HK-2 (cell line): ENCODE measurements at regions not wholly inside any gene's neighbourhood (a gene's known extent, or its start where the extent isn't known, plus 50 kb on each side); places are given as distances from the start of the nearest gene placed in this dataset.
"Not testable (repeated sequence)": the region's sequence is repeated elsewhere in the genome, so short reads cannot be mapped to it uniquely, and the experiment has no call there.

Source experiments
- DNase-seq: peaks from one replicate; pipeline ENCODE4 v3.0.0-alpha.2; 2018; ENCODE audit not compliant: unreplicated experiment

- DNase-seq, result no peak
These were observed 592.5 kb upstream of the CLINT1 start for GRCh38 chr5:158451203-158451992.

DNA sequence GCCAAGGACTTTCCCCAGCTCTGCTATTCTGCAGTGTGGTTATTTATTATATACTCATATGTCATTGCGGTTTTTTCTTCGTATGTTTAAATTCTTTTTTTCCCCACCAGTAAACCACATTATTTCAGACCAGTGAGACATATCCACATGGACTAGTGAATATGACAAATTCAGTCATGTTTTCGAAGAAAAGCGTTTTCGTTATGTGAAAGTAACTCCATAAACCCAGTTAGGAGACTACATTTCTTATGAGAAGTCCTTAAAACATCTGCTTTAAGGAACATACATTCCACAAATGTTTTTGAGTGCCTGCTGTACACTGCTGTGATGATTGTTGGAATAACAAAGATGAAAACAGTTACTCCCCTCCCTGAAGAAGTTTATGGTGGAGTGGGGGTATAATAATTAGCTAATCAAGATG, 591.8 kb upstream of the CLINT1 start:
- no peak for DNase-seq

DNA sequence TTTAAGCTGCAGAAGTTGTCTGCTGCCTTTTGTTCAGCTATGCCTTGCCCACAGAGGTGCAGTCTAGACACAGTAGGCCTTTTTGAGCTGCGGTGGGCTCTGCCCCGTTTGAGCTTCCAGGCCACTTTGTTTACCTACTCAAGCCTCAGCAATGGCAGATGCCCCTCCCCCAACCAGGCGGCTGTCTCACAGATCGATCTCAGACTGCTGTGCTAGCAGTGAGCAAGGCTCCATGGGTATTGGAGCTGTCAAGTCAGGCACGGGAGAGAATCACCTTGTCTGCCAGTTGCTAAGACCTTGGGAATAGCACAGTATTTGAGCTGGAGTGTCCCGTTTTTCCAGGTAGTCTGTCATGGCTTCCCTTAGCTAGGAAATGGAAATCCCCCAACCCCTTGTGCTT, 587.8 kb upstream of the CLINT1 start:
- DNase-seq, result not testable (repeated sequence)

GRCh38 chr5:158439204-158439603, 580.3 kb upstream of the CLINT1 start:
- DNase-seq, result not testable (repeated sequence)

DNA sequence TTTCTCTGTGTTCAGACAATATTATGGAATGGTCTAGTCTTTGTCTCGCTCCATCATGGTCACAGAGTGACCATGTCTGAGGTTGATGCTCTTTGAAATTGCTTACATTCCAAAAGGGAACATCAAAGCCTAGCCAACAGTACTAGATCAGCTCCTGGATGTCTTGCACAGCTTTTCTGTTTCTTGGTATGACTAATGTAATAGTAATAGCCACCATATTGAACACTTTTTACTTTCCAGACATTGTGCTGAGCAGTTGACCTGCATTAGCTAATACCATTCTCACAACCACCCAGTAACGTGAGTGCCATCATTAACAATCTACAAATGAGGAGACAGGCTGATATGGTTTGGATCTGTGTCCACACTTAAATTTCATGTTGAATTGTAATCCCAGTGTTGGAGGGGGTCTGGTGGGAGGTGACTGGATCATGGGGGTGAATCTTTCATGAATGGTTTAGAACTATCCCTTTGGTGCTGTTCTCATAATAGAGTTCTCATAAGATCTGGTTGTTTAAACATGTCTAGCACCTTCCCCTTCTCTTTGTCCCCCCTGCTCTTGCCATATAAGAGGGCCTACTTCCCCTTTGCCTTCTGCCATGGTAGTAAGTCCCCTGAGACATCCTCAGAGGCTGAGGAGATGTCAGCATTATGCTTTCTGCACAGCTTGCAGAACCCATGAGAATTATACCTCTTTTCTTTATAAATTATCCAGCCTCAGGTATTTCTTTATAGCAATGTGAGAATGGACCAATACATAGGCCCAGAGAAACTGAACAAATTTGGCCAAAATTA, 577.5 kb upstream of the CLINT1 start:
- DNase-seq, result no peak

GRCh38 chr5:158435161-158435616, 576.2 kb upstream of the CLINT1 start:
- DNase-seq, result no peak

GRCh38 chr5:158434749-158435148, 575.8 kb upstream of the CLINT1 start:
- no peak for DNase-seq

DNA sequence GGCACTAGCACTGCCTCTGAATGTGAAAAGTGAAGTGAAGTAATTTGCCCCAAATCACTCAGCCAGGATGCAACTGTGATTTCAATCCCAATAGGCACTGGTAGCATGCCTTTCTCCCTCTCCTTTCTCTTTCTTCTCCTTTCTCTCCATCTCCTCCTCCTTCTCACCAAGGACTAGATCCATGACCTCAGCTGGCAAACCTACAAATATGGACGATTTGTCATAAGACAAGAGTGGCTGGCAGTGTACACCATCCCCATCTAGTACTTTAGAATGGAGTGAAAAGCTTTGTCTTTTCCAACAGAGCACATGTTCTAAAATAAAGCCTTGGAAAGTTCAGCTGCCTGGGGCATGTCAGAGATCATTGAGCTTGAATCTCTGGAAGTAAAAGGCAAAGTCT, 574.7 kb upstream of the CLINT1 start:
- no peak for DNase-seq

DNA sequence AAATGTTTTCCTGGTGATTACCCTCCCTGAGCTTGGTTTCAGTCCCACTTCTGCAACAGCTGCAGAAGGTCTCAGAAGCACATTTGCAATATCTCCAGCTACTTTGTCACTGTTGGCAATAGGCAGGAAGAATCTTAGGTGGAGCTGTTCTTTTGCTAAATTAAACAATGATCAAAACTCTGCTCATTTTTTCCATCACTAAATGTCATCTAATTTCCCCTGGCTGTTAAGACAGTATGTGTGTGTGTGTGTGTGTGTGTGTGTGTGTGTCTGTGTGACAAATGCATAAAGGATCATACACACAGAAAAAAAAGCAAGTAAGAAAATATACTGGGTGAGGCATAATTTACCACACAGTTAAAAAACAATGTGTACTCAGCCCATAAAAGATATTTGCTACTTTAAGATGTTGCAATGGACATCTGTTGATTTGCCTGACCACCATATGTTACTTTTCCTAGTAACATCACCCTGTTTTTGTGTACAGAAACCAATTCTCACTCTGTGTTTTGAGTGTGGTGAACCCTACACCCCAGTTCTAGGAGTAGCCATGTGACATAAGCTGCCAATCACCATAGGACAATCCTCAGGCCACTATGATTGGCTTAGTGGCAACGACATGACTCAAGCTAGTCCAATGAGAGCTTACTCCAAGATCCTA, 572.6 kb upstream of the CLINT1 start:
- no peak for DNase-seq

GRCh38 chr5:158430798-158431167, 571.8 kb upstream of the CLINT1 start:
- no peak for DNase-seq

- DNase-seq, result no peak
These were observed 571.3 kb upstream of the CLINT1 start for GRCh38 chr5:158430166-158430797.

DNA sequence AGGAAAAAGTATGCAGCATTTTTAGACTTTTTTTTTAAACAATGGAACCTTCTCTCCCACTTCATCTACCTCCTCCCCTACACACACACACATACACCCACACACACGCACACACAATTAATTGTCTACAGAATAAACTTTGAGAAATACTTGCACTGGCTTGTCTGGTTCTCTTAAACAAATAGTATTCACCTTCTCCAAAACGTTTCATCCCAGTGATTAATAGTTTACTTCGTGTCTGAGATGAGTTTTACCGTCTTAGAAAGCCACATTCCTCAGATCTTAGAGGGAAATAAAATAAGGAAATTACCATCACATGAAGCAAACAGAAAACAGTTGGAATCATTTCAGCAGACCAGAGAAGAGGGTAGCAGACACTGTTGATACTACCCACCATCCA, 570.6 kb upstream of the CLINT1 start:
- DNase-seq, result no peak

GRCh38 chr5:158423623-158424200, 564.8 kb upstream of the CLINT1 start:
- no peak for DNase-seq

- no peak for DNase-seq
These were observed 563.9 kb upstream of the CLINT1 start for GRCh38 chr5:158422653-158423515.

DNA sequence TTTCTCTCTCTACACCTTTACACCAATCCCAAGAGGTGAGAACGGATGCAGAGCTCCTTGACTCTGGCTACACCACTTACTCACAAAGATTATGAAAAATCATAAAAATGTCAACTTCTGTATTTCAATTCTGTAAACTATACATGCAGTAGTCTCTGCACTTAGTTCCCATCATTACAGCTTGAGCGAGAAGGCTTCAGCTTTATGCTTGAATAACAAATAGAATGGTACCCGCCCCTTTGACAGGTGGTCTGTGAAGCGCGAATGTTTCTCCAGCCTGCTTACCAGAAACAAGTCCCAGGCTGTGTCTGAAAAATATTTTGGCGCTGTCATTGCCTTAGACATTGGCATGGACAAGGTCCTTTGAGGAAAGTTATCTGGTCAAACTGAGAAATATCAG, 562.4 kb upstream of the CLINT1 start:
- no peak for DNase-seq

DNA sequence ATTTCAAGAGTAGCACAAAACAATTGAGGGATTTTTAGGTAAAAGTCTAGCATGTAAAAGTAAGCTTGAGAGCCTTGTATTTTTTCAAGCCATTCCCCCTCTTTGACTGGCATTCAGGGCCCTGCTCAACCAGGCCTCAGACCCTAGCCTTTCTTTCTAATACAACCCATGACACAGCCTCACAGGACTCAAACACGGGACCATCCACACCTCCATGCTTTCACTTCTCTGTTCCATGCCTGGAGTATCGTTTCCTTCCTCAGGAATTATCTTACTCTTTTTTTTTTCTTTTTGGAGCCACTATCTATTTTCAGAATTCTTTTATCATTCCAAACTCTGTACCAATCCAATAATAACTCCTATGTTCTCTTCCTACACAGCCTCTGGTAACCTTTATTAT, 560.2 kb upstream of the CLINT1 start:
- DNase-seq, result no peak

GRCh38 chr5:158414780-158415179, 555.8 kb upstream of the CLINT1 start:
- DNase-seq, result no peak

DNA sequence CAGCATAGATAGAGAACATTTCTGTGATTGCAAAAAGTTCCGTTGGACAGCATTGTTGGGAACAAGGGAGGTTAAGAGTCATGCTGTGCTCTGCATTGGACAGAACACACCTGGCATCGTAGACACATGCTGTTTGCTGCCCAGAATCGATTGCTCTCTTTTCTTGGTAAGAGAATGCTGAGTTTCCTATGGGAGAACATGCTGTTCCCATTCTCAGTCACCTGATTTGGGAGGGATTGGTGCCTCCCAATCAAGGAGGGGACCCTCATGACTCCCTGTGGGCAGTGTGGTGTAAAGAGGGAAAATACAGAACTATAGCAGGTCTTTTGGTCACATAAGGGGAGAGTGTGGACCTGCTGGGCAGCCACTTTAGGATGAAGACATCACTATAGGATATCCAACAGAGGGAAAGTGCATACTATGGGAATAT, 555.4 kb upstream of the CLINT1 start:
- no peak for DNase-seq

DNA sequence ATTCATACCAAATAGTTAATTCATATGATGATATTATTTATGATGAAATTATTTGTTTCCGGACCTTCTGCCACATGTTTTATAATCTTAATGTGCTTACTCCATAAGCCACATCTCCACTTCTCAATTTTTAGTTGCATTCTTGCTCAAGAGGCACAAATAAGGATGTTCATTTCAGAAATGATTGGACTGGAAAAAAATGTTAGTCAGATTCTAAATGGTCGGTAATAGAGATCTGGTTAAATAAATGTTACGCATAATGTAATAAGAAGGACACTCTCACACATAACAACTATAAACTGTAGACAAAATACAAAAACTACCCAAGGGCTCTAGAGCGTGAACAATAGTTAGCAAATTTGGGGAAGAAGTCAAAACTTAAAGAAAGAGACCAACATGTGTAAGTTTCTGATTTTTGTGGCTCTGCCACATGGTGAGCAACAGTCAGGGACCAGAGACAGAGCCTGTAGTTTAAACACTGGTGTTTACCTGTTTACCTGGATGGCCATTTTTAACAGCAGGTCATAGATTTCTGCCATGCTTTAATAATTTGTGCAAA, 554.3 kb upstream of the CLINT1 start:
- no peak for DNase-seq

- DNase-seq, result no peak
These were observed 552.0 kb upstream of the CLINT1 start for GRCh38 chr5:158410976-158411375.
